Astrocyte of the spinal cord (primary cell): ENCODE measurements at regions not wholly inside any gene's neighbourhood (a gene's known extent, or its start where the extent isn't known, plus 50 kb on each side); places are given as distances from the start of the nearest gene placed in this dataset.

ENCODE experiments used
- DNase-seq: peaks from one replicate; pipeline ENCODE4 v3.0.0; 2011; ENCODE audit warnings: low read depth, low spot score
- H3K4me3 ChIP-seq: 2 replicates; pipeline ENCODE4 v1.5.1; 2011; ENCODE audit warnings: low read depth, mild to moderate bottlenecking, low read length, moderate library complexity
- CTCF ChIP-seq: IDR thresholded peaks from 2 replicates; pipeline ENCODE4 v1.5.1; 2012; ENCODE audit warnings: low read depth, mild to moderate bottlenecking, low read length, inconsistent platforms
- in situ Hi-C: cut with HindIII; loops from 2 replicates; pipeline ENCODE4 v1.10.0; 2017; ENCODE audit warnings: low sequenced_read_pairs

GRCh38 chr21:39046236-39046916 is 136.9 kb downstream of the PSMG1 start:
- in situ Hi-C loops, result no loop called here
- TF ChIP-seq CTCF, result no peak
- DNase-seq, result no peak
- no peak overlapping the region for H3K4me3 ChIP-seq

GRCh38 chr21:39041816-39042215 is 141.4 kb downstream of the PSMG1 start:
- DNase-seq, result no peak
- no peak for TF ChIP-seq CTCF
- no peak overlapping the region for H3K4me3 ChIP-seq
- in situ Hi-C loops, result no loop called here

GRCh38 chr21:39040494-39041110 is 142.6 kb downstream of the PSMG1 start:
- H3K4me3 ChIP-seq, result no peak overlapping the region
- in situ Hi-C loops, result no loop called here
- no peak for DNase-seq
- TF ChIP-seq CTCF, result no peak

- no peak for TF ChIP-seq CTCF
- DNase-seq, result no peak
- in situ Hi-C loops, result no loop called here
- no peak overlapping the region for H3K4me3 ChIP-seq
Observed at GRCh38 chr21:39037807-39038405, 145.3 kb downstream of the PSMG1 start.

- no peak overlapping the region for H3K4me3 ChIP-seq
- DNase-seq, result no peak
- TF ChIP-seq CTCF, result no peak
- in situ Hi-C loops, result no loop called here
Observed at GRCh38 chr21:39036581-39036980, 146.7 kb downstream of the PSMG1 start.

- in situ Hi-C loops, result no loop called here
- DNase-seq, result no peak
- H3K4me3 ChIP-seq, result no peak overlapping the region
- no peak for TF ChIP-seq CTCF
Observed at GRCh38 chr21:39034590-39035536, 148.4 kb downstream of the PSMG1 start.
